ENCODE measurements at regions not wholly inside any gene's neighbourhood (a gene's known extent, or its start where the extent isn't known, plus 50 kb on each side); places are given as distances from the start of the nearest gene placed in this dataset.

DNA sequence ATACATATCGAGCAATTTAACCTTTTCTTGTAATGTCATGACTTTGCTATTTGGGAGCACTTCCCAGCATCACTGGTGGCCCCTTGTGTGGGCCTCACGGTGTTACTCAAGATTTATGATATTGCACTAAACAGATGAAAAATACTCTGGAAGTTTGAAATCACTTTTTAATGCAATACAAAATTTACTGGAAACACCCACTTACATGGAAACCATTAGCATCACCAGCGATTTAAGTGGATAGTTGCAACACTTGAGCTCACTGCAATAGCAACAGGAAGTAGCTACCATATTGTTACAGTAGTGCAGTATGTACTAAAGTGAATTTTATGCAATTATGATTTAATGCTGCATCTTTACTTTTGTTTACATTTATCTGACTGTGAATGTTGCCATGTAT lies 184.4 kb downstream of the MDFIC start:
- TF ChIP-seq, protein P1, sequence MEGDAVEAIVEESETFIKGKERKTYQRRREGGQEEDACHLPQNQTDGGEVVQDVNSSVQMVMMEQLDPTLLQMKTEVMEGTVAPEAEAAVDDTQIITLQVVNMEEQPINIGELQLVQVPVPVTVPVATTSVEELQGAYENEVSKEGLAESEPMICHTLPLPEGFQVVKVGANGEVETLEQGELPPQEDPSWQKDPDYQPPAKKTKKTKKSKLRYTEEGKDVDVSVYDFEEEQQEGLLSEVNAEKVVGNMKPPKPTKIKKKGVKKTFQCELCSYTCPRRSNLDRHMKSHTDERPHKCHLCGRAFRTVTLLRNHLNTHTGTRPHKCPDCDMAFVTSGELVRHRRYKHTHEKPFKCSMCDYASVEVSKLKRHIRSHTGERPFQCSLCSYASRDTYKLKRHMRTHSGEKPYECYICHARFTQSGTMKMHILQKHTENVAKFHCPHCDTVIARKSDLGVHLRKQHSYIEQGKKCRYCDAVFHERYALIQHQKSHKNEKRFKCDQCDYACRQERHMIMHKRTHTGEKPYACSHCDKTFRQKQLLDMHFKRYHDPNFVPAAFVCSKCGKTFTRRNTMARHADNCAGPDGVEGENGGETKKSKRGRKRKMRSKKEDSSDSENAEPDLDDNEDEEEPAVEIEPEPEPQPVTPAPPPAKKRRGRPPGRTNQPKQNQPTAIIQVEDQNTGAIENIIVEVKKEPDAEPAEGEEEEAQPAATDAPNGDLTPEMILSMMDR (IDR thresholded peaks at IDR 0.05; ENCODE audit: low read depth, low read length, poor library complexity, severe bottlenecking) = no peak
- TF ChIP-seq EZH2phosphoT487 (IDR thresholded peaks at IDR 0.05; ENCODE audit: borderline replicate concordance, low read length) = no peak
